IMR-90 (cell line): ENCODE measurements at regions not wholly inside any gene's neighbourhood (a gene's known extent, or its start where the extent isn't known, plus 50 kb on each side); places are given as distances from the start of the nearest gene placed in this dataset.
A peak's percentile ranks its signal among the peaks of the same experiment; 100 is the strongest.

Source experiments
- ATAC-seq: fragments of 200-7000 bp; cut with Tn5 transposase; 2 replicates; pipeline ENCODE4 v1.9.1; 2020; ENCODE audit warnings: low read depth, mild to moderate bottlenecking, moderate library complexity
- BruUV-seq: library from RNA; stranded (reverse); fragments of 400-500 nt; replicated peaks from 2 replicates; lab custom pipeline; 2021; lab: Mats Ljungman, UMichigan
- CTCF ChIA-PET: fragments of 300-600 bp; formaldehyde crosslinking; extraction: SDS; loops from one replicate; lab custom pipeline; 2021; ENCODE audit warnings: antibody characterized with exemption; lab: Yijun Ruan, JAX
- POLR2A ChIA-PET: fragments of 300-600 bp; sonication (Branson Sonifier 250); formaldehyde crosslinking; loops from one replicate; lab custom pipeline; 2022; ENCODE audit warnings: antibody characterized with exemption; ENCODE audit not compliant: unreplicated experiment; lab: Charles Lee
- DNase-seq: peaks from one replicate; pipeline ENCODE4 v3.0.0; 2013
- H2AFZ ChIP-seq: replicated peaks from 2 replicates; pipeline ENCODE3; 2013; ENCODE audit warnings: low read length, mild to moderate bottlenecking; ENCODE audit not compliant: poor library complexity
- H2AK5ac ChIP-seq: 2 replicates; pipeline ENCODE4 v1.6.1; 2013; ENCODE audit warnings: low read depth, low read length, inconsistent platforms
- H2AK9ac ChIP-seq: replicated peaks from 2 replicates; pipeline ENCODE3; 2013; ENCODE audit warnings: mild to moderate bottlenecking, low read depth, low read length, moderate library complexity; ENCODE audit not compliant: poor library complexity
- H2BK120ac ChIP-seq: 2 replicates; pipeline ENCODE4 v1.6.1; 2013; ENCODE audit warnings: low read depth, low read length, inconsistent platforms
- H2BK15ac ChIP-seq: 3 replicates; pipeline ENCODE4 v1.6.1; 2013; ENCODE audit warnings: low read depth, low read length, inconsistent platforms
- H2BK20ac ChIP-seq: 2 replicates; pipeline ENCODE4 v1.6.1; 2013; ENCODE audit warnings: low read depth, mild to moderate bottlenecking, inconsistent platforms, low read length, moderate library complexity
- H2BK5ac ChIP-seq: 2 replicates; pipeline ENCODE4 v1.6.1; 2013; ENCODE audit warnings: mild to moderate bottlenecking, low read depth, low read length, inconsistent platforms; ENCODE audit not compliant: poor library complexity, severe bottlenecking
- H3K14ac ChIP-seq: replicated peaks from 2 replicates; pipeline ENCODE4 v1.6.1; 2013; ENCODE audit warnings: low read depth, low read length, inconsistent platforms
- H3K18ac ChIP-seq: 2 replicates; pipeline ENCODE4 v1.6.1; 2013; ENCODE audit warnings: low read depth, low read length, control low read depth
- H3K23ac ChIP-seq: 2 replicates; pipeline ENCODE4 v1.6.1; 2013; ENCODE audit warnings: low read depth, low read length, inconsistent platforms
- H3K27ac ChIP-seq: 2 replicates; pipeline ENCODE4 v1.5.1; 2013; ENCODE audit warnings: mild to moderate bottlenecking, control low read depth, low read length; ENCODE audit not compliant: insufficient read depth
- H3K27me3 ChIP-seq: 2 replicates; pipeline ENCODE4 v1.6.1; 2013; ENCODE audit warnings: low read length; ENCODE audit not compliant: control insufficient read depth, insufficient read depth
- H3K36me3 ChIP-seq: 2 replicates; pipeline ENCODE4 v1.6.1; 2013; ENCODE audit warnings: low read length, mixed read lengths; ENCODE audit not compliant: control insufficient read depth, insufficient read depth
- H3K4ac ChIP-seq: 2 replicates; pipeline ENCODE4 v1.6.1; 2013; ENCODE audit warnings: low read depth, low read length, inconsistent platforms
- H3K4me1 ChIP-seq: 2 replicates; pipeline ENCODE4 v1.6.1; 2013; ENCODE audit warnings: low read length, mixed read lengths; ENCODE audit not compliant: control insufficient read depth, insufficient read depth
- H3K4me2 ChIP-seq: 2 replicates; pipeline ENCODE4 v1.6.1; 2013; ENCODE audit warnings: low read depth, mild to moderate bottlenecking, control low read depth, low read length, moderate library complexity
- H3K4me3 ChIP-seq: 2 replicates; pipeline ENCODE4 v1.5.1; 2013; ENCODE audit warnings: low read depth, mild to moderate bottlenecking, control low read depth, low read length, moderate library complexity; ENCODE audit not compliant: insufficient read depth
- H3K56ac ChIP-seq: 2 replicates; pipeline ENCODE4 v1.6.1; 2013; ENCODE audit warnings: low read length, inconsistent platforms; ENCODE audit not compliant: insufficient read depth; ENCODE audit errors: extremely low read depth
- H3K79me1 ChIP-seq, 2 experiments: 2 replicates each; pipeline ENCODE4 v1.6.1; 2013; ENCODE audit warnings: low read length in 2 of 2, inconsistent platforms in 1 of 2, low read depth in 1 of 2
- H3K9ac ChIP-seq: 2 replicates; pipeline ENCODE4 v1.6.1; 2013; ENCODE audit warnings: low read depth, low read length, control low read depth
- H3K9me1 ChIP-seq: 2 replicates; pipeline ENCODE4 v1.6.1; 2013; ENCODE audit warnings: low read length, inconsistent platforms; ENCODE audit not compliant: insufficient read depth
- H3K9me3 ChIP-seq: 2 replicates; pipeline ENCODE4 v1.6.1; 2013; ENCODE audit warnings: low read length; ENCODE audit not compliant: control insufficient read depth, insufficient read depth
- H4K20me1 ChIP-seq: 2 replicates; pipeline ENCODE4 v1.6.1; 2013; ENCODE audit warnings: low read length, inconsistent platforms; ENCODE audit not compliant: insufficient read depth
- H4K5ac ChIP-seq: 2 replicates; pipeline ENCODE4 v1.6.1; 2013; ENCODE audit warnings: mild to moderate bottlenecking, low read depth, low read length, control low read depth
- H4K8ac ChIP-seq, 2 experiments: 2 replicates each; pipeline ENCODE4 v1.6.1; 2013; ENCODE audit warnings: low read depth in 2 of 2, low read length in 2 of 2, control low read depth in 1 of 2, inconsistent platforms in 1 of 2
- H4K91ac ChIP-seq: 2 replicates; pipeline ENCODE4 v1.6.1; 2013; ENCODE audit warnings: low read depth, low read length, inconsistent platforms; ENCODE audit not compliant: insufficient read depth
- BHLHE40 ChIP-seq: fragments of 150-350 bp; IDR thresholded peaks from 2 replicates; pipeline ENCODE4 v1.6.1; 2016; ENCODE audit warnings: mild to moderate bottlenecking, low read depth, low read length
- CEBPB ChIP-seq: IDR thresholded peaks from 2 replicates; pipeline ENCODE4 v1.6.1; 2012; ENCODE audit warnings: low read depth, low read length, improper control_type of control experiment
- CHD1 ChIP-seq: IDR thresholded peaks from 2 replicates; pipeline ENCODE4 v1.6.1; 2012; ENCODE audit warnings: low read depth, low read length, improper control_type of control experiment
- ELK1 ChIP-seq: fragments of 150-350 bp; IDR thresholded peaks from 2 replicates; pipeline ENCODE4 v1.6.1; 2016; ENCODE audit warnings: low read depth, mild to moderate bottlenecking, low read length, moderate library complexity, borderline replicate concordance
- FOS ChIP-seq: fragments of 150-350 bp; IDR thresholded peaks from 2 replicates; pipeline ENCODE4 v1.6.1; 2016; ENCODE audit warnings: low read depth, low read length
- MAFK ChIP-seq: IDR thresholded peaks from 2 replicates; pipeline ENCODE4 v1.6.1; 2012; ENCODE audit warnings: low read depth, low read length, improper control_type of control experiment
- MAZ ChIP-seq: IDR thresholded peaks from 2 replicates; pipeline ENCODE4 v1.6.1; 2012; ENCODE audit warnings: low read depth, mild to moderate bottlenecking, low read length, improper control_type of control experiment, moderate library complexity, borderline replicate concordance
- MXI1 ChIP-seq: IDR thresholded peaks from 2 replicates; pipeline ENCODE4 v1.6.1; 2012; ENCODE audit warnings: low read depth, mild to moderate bottlenecking, low read length, moderate library complexity, borderline replicate concordance
- NFE2L2 ChIP-seq: fragments of 150-350 bp; IDR thresholded peaks from 2 replicates; pipeline ENCODE4 v1.6.1; 2016; ENCODE audit warnings: low read depth, mild to moderate bottlenecking, low read length
- POLR2A ChIP-seq: IDR thresholded peaks from 2 replicates; pipeline ENCODE4 v1.6.1; 2012; ENCODE audit warnings: mild to moderate bottlenecking, low read depth, low read length
- RAD21 ChIP-seq: IDR thresholded peaks from 2 replicates; pipeline ENCODE4 v1.6.1; 2012; ENCODE audit warnings: low read length, improper control_type of control experiment
- RCOR1 ChIP-seq: IDR thresholded peaks from 2 replicates; pipeline ENCODE4 v1.6.1; 2012; ENCODE audit warnings: mild to moderate bottlenecking, low read length, improper control_type of control experiment; ENCODE audit not compliant: insufficient replicate concordance
- RFX5 ChIP-seq: IDR thresholded peaks from 2 replicates; pipeline ENCODE4 v1.8.0; 2012; ENCODE audit warnings: low read depth, mild to moderate bottlenecking, low read length, moderate library complexity
- SMC3 ChIP-seq: fragments of 150-350 bp; IDR thresholded peaks from 2 replicates; pipeline ENCODE4 v1.6.1; 2016; ENCODE audit warnings: low read depth, mild to moderate bottlenecking, antibody characterized with exemption, low read length, moderate library complexity
- USF2 ChIP-seq: fragments of 150-350 bp; IDR thresholded peaks from 2 replicates; pipeline ENCODE4 v1.6.1; 2017; ENCODE audit warnings: mild to moderate bottlenecking, antibody characterized with exemption, low read length, low read depth
- WGBS, 2 experiments: methylation state at CpG; one replicate each; pipeline versions ENCODE4 v1.1.5 to v1.1.7; 2013; ENCODE audit warnings: missing lambda C conversion rate in 2 of 2; ENCODE audit not compliant: insufficient read length in 1 of 2; ENCODE audit errors: extremely low coverage in 2 of 2; 5-methylcytosine and 5-hydroxymethylcytosine counted together
- dilution Hi-C: fragments of 300-500 bp; cut with HindIII; formaldehyde crosslinking; loops from one replicate; pipeline ENCODE4 v1.14.3; 2018; ENCODE audit warnings: low sequenced_read_pairs; ENCODE audit not compliant: unreplicated experiment
- in situ Hi-C: fragments of 300-500 bp; cut with MboI; formaldehyde crosslinking; loops from 3 replicates; pipeline ENCODE4 v1.14.3; 2019; ENCODE audit warnings: low sequenced_read_pairs, inconsistent platforms, mixed read lengths
- intact Hi-C: fragments of 100-400 bp; cut with micrococcal nuclease; formaldehyde crosslinking; loops from 2 replicates; pipeline ENCODE4 v1.10.0; 2022
- TF ChIP-seq, protein P1 (sequence below): conservative IDR thresholded peaks from 2 replicates; pipeline ENCODE4 v1.5.1; 2012; ENCODE audit warnings: mild to moderate bottlenecking, low read depth, low read length, improper control_type of control experiment

- CTCF ChIA-PET: no interaction called here
- H3K4ac ChIP-seq: peak overlapping the region; percentile 18; the same call in 1 of the 2 replicates
- no peak overlapping the region for H2AK9ac ChIP-seq
- no peaks in the 10 kb centered on the region for H4K20me1 ChIP-seq
- no peaks in the 10 kb centered on the region; the same call in 1 of the 2 replicates for H3K9me1 ChIP-seq
- in situ Hi-C loops (no loop called here), intact Hi-C loops (no loop called here), dilution Hi-C loops (no loop called here)
- H3K27ac ChIP-seq: no peak overlapping the region
- DNase-seq (no peak), ATAC-seq (no peak)
- no TSS peak for BruUV-seq
- WGBS, 2 experiments: 100% methylated on average over 2 of the region's 8 CpGs; no CpG with 5 or more reads in 1 of the 2 experiments
- no peak overlapping the region for H3K4me2 ChIP-seq
- H3K18ac ChIP-seq: no peak overlapping the region
- H2BK5ac ChIP-seq: no peak overlapping the region
- H3K36me3 ChIP-seq: no peaks in the 10 kb centered on the region
- H2AFZ ChIP-seq: no peak overlapping the region
- H3K9ac ChIP-seq: no peak overlapping the region
- peak overlapping the region; percentile 77; the same call in 1 of the 2 replicates for H2AK5ac ChIP-seq
- H3K23ac ChIP-seq: no peak overlapping the region
- H3K4me1 ChIP-seq: peaks cover 4% of the 10 kb centered on the region
- H3K79me1 ChIP-seq: no peaks in the 10 kb centered on the region
- H3K9me3 ChIP-seq: no peaks in the 10 kb centered on the region
- H4K5ac ChIP-seq: no peak overlapping the region
- peak overlapping the region; percentile 54; the same call in 2 of the 3 replicates for H2BK15ac ChIP-seq
- no peak overlapping the region for H3K14ac ChIP-seq
- no peaks in the 10 kb centered on the region for H3K27me3 ChIP-seq
- POLR2A ChIA-PET: no interaction called here
- H2BK20ac ChIP-seq: peak overlapping the region; percentile 69
- no peak overlapping the region for H3K56ac ChIP-seq
- TF ChIP-seq SMC3 (no peak), FOS (no peak), BHLHE40 (no peak), NFE2L2 (no peak), POLR2A (no peak), USF2 (no peak), RCOR1 (no peak), CEBPB (no peak), ELK1 (no peak), RAD21 (no peak), CHD1 (no peak), MAZ (no peak), MXI1 (no peak), MAFK (no peak), RFX5 (no peak)
- TF ChIP-seq, protein P1, sequence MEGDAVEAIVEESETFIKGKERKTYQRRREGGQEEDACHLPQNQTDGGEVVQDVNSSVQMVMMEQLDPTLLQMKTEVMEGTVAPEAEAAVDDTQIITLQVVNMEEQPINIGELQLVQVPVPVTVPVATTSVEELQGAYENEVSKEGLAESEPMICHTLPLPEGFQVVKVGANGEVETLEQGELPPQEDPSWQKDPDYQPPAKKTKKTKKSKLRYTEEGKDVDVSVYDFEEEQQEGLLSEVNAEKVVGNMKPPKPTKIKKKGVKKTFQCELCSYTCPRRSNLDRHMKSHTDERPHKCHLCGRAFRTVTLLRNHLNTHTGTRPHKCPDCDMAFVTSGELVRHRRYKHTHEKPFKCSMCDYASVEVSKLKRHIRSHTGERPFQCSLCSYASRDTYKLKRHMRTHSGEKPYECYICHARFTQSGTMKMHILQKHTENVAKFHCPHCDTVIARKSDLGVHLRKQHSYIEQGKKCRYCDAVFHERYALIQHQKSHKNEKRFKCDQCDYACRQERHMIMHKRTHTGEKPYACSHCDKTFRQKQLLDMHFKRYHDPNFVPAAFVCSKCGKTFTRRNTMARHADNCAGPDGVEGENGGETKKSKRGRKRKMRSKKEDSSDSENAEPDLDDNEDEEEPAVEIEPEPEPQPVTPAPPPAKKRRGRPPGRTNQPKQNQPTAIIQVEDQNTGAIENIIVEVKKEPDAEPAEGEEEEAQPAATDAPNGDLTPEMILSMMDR: no peak
- peak overlapping the region; percentile 37; the same call in 1 of the 2 replicates for H2BK120ac ChIP-seq
- H3K4me3 ChIP-seq: no peak overlapping the region
- H4K8ac ChIP-seq: no peak overlapping the region
- H4K91ac ChIP-seq: no peak overlapping the region; the same call in 1 of the 2 replicates
Observed at GRCh38 chr10:30231071-30231652, 117.9 kb downstream of the MTPAP start.
